ENCODE measurements at regions not wholly inside any gene's neighbourhood (a gene's known extent, or its start where the extent isn't known, plus 50 kb on each side); places are given as distances from the start of the nearest gene placed in this dataset.

- H3K9ac ChIP-seq (replicated peaks in 1 of 4; ENCODE audit: extremely low read depth in 1 of 4, low read depth in 3 of 4, low read length in 3 of 4): no peak overlapping the region
- no peak overlapping the region for H3K27ac ChIP-seq (ENCODE audit: low read depth, low read length)
- no peak overlapping the region for H2BK15ac ChIP-seq (ENCODE audit: low read length)
- H3K4me3 ChIP-seq (ENCODE audit: extremely low read depth in 1 of 4, insufficient read depth in 2 of 4, low read depth in 3 of 4, low read length in 4 of 4): no peak overlapping the region
- no peak overlapping the region for H2BK120ac ChIP-seq (replicated peaks; ENCODE audit: low read depth, low read length)
- no peak for DNase-seq (ENCODE audit: low read depth in 1 of 2, low spot score in 2 of 2)
- FAIRE-seq: no peak
- H3K14ac ChIP-seq (ENCODE audit: insufficient read length): no peak overlapping the region
- H4K91ac ChIP-seq (replicated peaks; ENCODE audit: insufficient read length, low read length): no peak overlapping the region
- H3K4ac ChIP-seq (replicated peaks; ENCODE audit: insufficient read length, low read depth, low read length): no peak overlapping the region
- no peaks in the 10 kb centered on the region for H3K4me1 ChIP-seq (replicated peaks in 1 of 4; ENCODE audit: control insufficient read depth in 3 of 4, insufficient read depth in 4 of 4, low read length in 3 of 4)
- H3K79me2 ChIP-seq (ENCODE audit: control insufficient read depth in 1 of 2, insufficient read depth in 2 of 2, low read length in 2 of 2): no peaks in the 10 kb centered on the region
- no peaks in the 10 kb centered on the region for H3K9me3 ChIP-seq (ENCODE audit: insufficient read depth in 2 of 2, low read depth in 1 of 2, low read length in 1 of 2)
- no peaks in the 10 kb centered on the region for H4K20me1 ChIP-seq (replicated peaks in 1 of 2; ENCODE audit: control insufficient read depth in 1 of 2, insufficient read depth in 2 of 2, low read length in 2 of 2)
- H4K8ac ChIP-seq (ENCODE audit: extremely low read depth, insufficient read depth, low read length): no peak overlapping the region
- no peak overlapping the region for H3K18ac ChIP-seq (ENCODE audit: extremely low read depth, low read length)
- TF ChIP-seq RFX5 (IDR thresholded peaks at IDR 0.05; ENCODE audit: borderline replicate concordance, low read depth, low read length): no peak
- no peak for TF ChIP-seq TAF7 (optimal IDR thresholded peaks at IDR 0.05; ENCODE audit: borderline replicate concordance, low read depth, low read length)
- TF ChIP-seq EP300 (IDR thresholded peaks at IDR 0.05; ENCODE audit: borderline replicate concordance in 1 of 2, low read depth in 2 of 2, low read length in 2 of 2): no peak
- TF ChIP-seq MAX (IDR thresholded peaks at IDR 0.05): no peak
- no peak for TF ChIP-seq KDM5A (IDR thresholded peaks at IDR 0.05; ENCODE audit: low read length)
- no peak for TF ChIP-seq FOSL1 (IDR thresholded peaks at IDR 0.05; ENCODE audit: insufficient read depth, low read depth, low read length)
- TF ChIP-seq RXRA (IDR thresholded peaks at IDR 0.05; ENCODE audit: insufficient read depth, low read depth, low read length): no peak
- TF ChIP-seq SUZ12 (IDR thresholded peaks at IDR 0.05; ENCODE audit: low read length): no peak
- H2BK5ac ChIP-seq (ENCODE audit: low read depth, low read length): no peak overlapping the region
- no peak overlapping the region for H3K56ac ChIP-seq (replicated peaks; ENCODE audit: insufficient read length, low read depth, low read length)
- ChIA-PET CTCF (ENCODE audit: partially characterized antibody) (interaction anchor here (0.6 to 2.5 kb wide), 4 partner anchors 13 to 1590 kb away, joined by 3 to 6 read pairs (median 4); no protein-coding TSS in a partner anchor), POLR2A (ENCODE audit: partially characterized antibody) (interaction anchor here (0.6 kb wide), 1 partner anchor 111 kb away, joined by 3 read pairs; no protein-coding TSS in a partner anchor)
- H3K23me2 ChIP-seq (ENCODE audit: low read depth, low read length): no peaks in the 10 kb centered on the region; the same call in 1 of the 2 replicates
- H3K79me1 ChIP-seq (ENCODE audit: low read depth, low read length): no peaks in the 10 kb centered on the region
- no peak overlapping the region for H3K4me2 ChIP-seq (ENCODE audit: insufficient read depth in 1 of 2, low read depth in 2 of 2, low read length in 2 of 2)
- H2AK5ac ChIP-seq (ENCODE audit: low read depth, low read length): no peak overlapping the region
- H2AFZ ChIP-seq (ENCODE audit: low read length): no peak overlapping the region
- H4K5ac ChIP-seq (ENCODE audit: insufficient read length, low read depth, low read length): no peak overlapping the region
- H3K23ac ChIP-seq (ENCODE audit: insufficient read length): no peak overlapping the region
- peaks cover 0 to under 1% (median 0%) of the 10 kb centered on the region in 4 experiments; a peak in 1 of 7 replicates for H3K27me3 ChIP-seq (replicated peaks in 1 of 4; ENCODE audit: control insufficient read depth in 3 of 4, extremely low read depth in 1 of 4, insufficient read depth in 3 of 4, low read length in 3 of 4)
- no peak overlapping the region for H2BK12ac ChIP-seq (ENCODE audit: low read depth, low read length)
- no peaks in the 10 kb centered on the region for H3K36me3 ChIP-seq (ENCODE audit: control insufficient read depth in 2 of 4, insufficient read depth in 4 of 4, low read length in 3 of 4)
- H2BK20ac ChIP-seq (ENCODE audit: low read length): no peak overlapping the region
Observed at GRCh38 chr15:96199111-96199510, 131.4 kb upstream of the NR2F2 start.

Measured in H1 (cell line).